ENCODE measurements at regions not wholly inside any gene's neighbourhood (a gene's known extent, or its start where the extent isn't known, plus 50 kb on each side); places are given as distances from the start of the nearest gene placed in this dataset.
"Not testable (repeated sequence)": the region's sequence is repeated elsewhere in the genome, so short reads cannot be mapped to it uniquely, and the experiment has no call there.

DNA sequence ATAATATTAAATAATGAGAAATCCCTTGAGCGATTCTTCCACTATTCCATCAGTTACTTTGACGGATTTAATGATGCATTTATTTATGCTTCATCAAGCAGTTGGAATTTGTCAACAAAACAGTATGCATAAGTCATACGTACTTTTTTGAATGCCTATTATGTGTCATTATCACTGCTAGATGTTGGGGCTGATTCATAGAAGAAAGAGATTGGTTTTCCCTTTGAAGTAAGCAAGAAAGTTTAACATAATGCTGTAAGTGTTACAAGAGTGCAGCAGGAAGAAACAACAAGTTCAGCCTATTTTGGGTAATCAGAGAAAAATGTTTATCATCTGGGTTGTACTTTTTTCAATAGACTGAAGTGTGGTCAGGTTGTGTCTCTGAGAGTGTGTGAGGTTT, 121.2 kb upstream of the RANBP3L start:
- POLR2A ChIA-PET: no interaction called here
- no peak for DNase-seq (ENCODE audit: low read depth, low spot score)
- CTCF ChIA-PET: interaction anchor here (12.2 to 14.2 kb wide), 2 partner anchors 83 to 271 kb away, joined by 245 to 566 read pairs; no protein-coding TSS in a partner anchor
- TF ChIP-seq CTCF (IDR thresholded peaks at IDR 0.05; ENCODE audit: insufficient read depth, low read length, missing control alignments): no peak
- H3K4me3 ChIP-seq (ENCODE audit: low read depth, low read length): no peak overlapping the region

DNA sequence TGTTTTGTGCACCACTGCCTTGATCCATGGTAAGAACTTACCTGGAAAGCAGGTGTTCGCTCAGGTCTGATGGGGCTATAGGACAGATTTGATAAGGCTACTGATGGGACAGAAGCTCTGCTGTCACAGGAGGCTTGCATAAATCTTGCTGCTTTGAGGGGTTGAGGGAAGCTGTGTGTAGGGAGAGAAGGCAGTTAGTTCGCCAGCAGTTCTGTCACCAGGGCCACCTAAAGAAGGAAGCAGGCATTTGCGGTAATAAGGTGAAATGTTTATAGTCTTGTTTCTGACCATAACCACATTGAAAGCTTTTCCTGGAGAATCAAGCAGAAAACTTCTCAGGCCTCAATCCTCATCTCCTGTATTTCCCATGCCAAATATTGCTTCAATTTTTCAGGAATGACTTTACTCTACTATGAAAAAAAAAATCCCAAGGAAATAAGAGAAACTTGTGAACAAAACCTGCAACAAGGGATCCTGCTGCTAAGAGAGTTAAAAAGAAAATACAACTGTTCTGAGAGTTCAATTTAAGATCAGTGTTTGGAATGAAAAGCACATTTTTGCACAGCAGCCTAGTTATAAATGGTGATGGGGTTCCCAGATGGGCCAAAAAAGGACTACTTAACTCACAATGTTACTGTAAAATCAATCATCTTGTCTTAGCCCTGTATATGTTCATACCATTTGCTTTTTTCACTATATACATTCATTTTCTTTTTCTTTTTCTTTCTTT, 122.0 kb upstream of the RANBP3L start:
- TF ChIP-seq CTCF (IDR thresholded peaks at IDR 0.05; ENCODE audit: insufficient read depth, low read length, missing control alignments): no peak
- no peak overlapping the region for H3K4me3 ChIP-seq (ENCODE audit: low read depth, low read length)
- no peak for DNase-seq (ENCODE audit: low read depth, low spot score)
- CTCF ChIA-PET: interaction anchor here (0.8 to 14.2 kb wide), 3 partner anchors 8 to 271 kb away, joined by 4 to 566 read pairs (median 245); no protein-coding TSS in a partner anchor
- POLR2A ChIA-PET: interaction anchor here (0.6 kb wide), 1 partner anchor 30 kb away, joined by 3 read pairs; no protein-coding TSS in a partner anchor

- H3K4me3 ChIP-seq (ENCODE audit: low read depth, low read length); DNase-seq (ENCODE audit: low read depth, low spot score); POLR2A ChIA-PET: not testable (repeated sequence)
- CTCF ChIA-PET: interaction anchor here (1.5 to 14.2 kb wide), 2 partner anchors 9 to 268 kb away, joined by 6 to 566 read pairs; no protein-coding TSS in a partner anchor
Observed at GRCh38 chr5:36426070-36426469, 124.4 kb upstream of the RANBP3L start.

DNA sequence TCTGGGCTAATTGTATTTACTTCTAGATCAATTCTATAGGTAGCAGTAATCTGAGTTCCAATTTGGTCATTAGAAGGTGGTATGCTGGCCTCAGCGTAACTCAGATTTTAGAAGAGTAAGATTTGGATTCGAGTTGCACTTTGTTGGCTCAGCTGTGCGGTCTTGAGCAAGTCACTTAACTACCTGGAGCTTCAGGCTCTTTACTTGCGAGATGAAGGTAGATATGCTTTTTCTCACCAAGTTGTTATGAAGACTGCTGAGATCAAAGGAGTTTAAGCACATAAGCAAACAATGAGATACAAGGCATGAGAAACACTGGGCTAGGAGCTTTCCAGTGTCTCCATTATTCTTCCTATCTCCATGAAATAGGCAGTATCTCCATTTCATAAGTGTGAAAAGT, 133.8 kb upstream of the RANBP3L start:
- no peak overlapping the region for H3K4me3 ChIP-seq (ENCODE audit: low read depth, low read length)

GRCh38 chr5:36436306-36436705, 134.6 kb upstream of the RANBP3L start:
- H3K4me3 ChIP-seq (ENCODE audit: low read depth, low read length): no peak overlapping the region
- CTCF ChIA-PET: interaction anchor here (0.9 to 1.7 kb wide), 3 partner anchors 21 to 256 kb away, joined by 3 to 4 read pairs (median 3); no protein-coding TSS in a partner anchor
- POLR2A ChIA-PET: no interaction called here
- no peak for DNase-seq (ENCODE audit: low read depth, low spot score)
- TF ChIP-seq CTCF (IDR thresholded peaks at IDR 0.05; ENCODE audit: insufficient read depth, low read length, missing control alignments): no peak

More for the DNA sequence above, 133.8 kb upstream of the RANBP3L start:
- DNase-seq (ENCODE audit: low read depth, low spot score): no peak
- no peak for TF ChIP-seq CTCF (IDR thresholded peaks at IDR 0.05; ENCODE audit: insufficient read depth, low read length, missing control alignments)
- CTCF ChIA-PET: interaction anchor here (0.9 to 1.7 kb wide), 4 partner anchors 20 to 261 kb away, joined by 3 to 4 read pairs (median 3); no protein-coding TSS in a partner anchor
- POLR2A ChIA-PET: no interaction called here

DNA sequence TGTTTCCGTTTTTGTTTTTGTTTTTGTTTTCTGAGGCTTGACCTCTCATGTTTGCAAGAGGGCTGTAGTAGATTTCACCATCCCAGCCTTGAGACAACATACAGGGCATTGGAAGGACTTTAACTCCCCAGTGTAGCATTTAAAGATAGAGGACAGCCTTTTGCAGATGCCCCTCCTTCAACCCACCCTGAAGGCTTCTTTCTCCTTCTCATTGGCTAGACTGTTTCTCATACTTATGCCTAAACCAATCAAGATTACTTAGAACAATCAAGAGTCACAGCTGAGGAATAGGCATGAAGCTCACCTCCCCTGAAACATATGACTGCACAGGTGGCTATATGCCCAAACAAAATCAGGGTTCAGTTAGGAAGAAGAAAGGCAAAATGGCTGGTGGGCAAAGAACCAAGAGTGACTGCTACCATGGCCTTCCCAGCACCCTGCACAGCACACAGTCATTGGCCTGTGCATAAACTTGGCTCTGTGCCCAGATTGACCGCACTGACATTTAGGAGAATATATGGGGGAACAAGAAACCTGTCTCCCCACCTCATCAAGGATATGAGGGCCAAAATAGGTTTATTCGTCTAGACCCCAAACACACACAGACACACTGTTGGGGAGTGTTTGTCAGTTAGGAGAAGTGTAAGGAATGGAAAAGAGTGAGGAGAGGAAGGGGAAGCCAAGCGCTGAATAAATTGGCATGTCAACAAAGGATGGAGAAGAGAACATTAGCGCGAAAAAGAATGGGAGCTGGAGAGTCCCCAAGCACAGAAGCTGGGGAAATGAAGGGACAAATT, 137.3 kb upstream of the RANBP3L start:
- CTCF ChIA-PET: interaction anchor here (1.1 kb wide), 2 partner anchors 11 to 24 kb away, joined by 3 to 4 read pairs; no protein-coding TSS in a partner anchor
- TF ChIP-seq CTCF (IDR thresholded peaks at IDR 0.05; ENCODE audit: insufficient read depth, low read length, missing control alignments): no peak
- POLR2A ChIA-PET: no interaction called here
- no peak for DNase-seq (ENCODE audit: low read depth, low spot score)
- no peak overlapping the region for H3K4me3 ChIP-seq (ENCODE audit: low read depth, low read length)

Data from AG04449 (cell line).